Femur (tissue), 1 donor: ENCODE measurements at regions not wholly inside any gene's neighbourhood (a gene's known extent, or its start where the extent isn't known, plus 50 kb on each side); places are given as distances from the start of the nearest gene placed in this dataset.
A peak's percentile ranks its signal among the peaks of the same experiment; 100 is the strongest.

Experiments
- DNase-seq: peaks from one replicate; pipeline ENCODE4 v3.0.0-alpha.2; 2017

DNA sequence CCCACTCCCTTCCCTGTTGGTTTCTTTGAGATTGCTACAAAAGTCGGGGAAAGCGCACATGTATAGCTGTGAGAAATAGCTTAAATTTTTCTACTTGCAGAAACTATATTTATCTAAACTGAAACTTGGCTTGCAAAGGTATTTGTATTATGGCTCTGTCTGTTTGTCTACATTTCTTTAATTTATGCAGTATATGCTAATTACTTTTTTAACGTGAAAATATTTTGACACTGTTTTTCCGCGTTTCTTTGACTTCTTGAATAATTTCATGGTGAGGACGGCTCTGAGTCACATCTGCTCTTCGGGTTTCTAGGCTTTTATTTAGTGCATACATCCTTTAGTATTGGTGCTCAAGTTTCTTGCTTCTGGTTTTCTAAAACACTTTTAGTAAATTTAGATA lies 182.1 kb upstream of the ZRANB2 start:
- no peak for DNase-seq

DNA sequence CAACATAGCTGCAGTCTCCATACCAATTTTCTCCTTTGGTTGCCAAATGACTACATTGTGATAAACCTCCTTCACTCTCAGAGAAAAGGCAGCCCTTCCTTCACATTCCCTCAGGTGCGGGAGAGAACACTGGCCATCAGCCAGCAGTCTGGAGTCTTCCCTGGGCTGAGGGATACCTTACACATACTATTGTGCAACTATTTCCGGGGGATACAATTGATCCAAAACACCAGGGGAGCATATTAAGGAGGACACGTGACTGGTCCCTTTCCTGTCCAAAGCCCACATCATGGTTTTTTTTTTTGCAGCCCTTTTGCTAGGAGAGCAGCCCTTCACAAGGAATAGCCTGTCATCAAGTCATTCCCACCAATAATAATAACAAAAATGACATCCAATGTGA lies 172.1 kb upstream of the ZRANB2 start:
- DNase-seq, result peak; percentile 20

DNA sequence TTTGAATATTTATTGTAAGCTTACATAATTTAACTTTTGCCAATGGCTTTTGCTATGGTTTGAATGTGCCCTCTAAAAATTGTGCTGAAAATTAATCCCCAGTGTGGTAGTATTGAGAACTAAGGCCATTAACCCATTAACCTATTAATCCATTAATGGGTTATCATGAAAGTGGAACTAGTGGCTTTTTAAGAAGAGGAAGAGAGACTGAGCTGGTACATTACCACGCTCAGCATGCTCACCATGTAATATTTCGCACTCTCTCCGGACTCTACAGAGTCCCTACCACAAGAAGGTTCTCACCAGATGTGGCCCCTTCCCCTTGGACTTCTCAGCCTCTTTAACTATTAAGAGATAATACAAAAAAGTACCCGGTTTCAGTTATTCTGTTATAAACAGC lies 164.4 kb upstream of the ZRANB2 start:
- no peak for DNase-seq

DNA sequence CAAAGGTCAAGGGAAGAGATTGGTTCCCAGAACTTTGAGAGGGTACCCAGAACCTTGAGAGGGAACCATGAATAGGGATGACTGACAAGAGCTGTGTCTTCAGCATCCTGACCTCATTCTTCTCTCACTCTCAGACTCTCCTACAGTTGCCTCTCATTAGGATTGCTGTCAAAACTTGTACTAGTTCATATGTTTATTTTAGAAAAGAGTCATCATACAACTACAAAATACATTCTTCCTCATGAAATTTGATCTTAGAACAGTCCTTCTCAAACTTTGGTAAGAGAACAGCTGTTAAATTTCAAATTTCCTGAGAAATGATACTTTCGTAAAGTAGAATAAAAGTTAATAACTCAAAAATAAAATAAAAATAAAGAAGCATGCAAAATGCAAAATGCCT lies 161.4 kb upstream of the ZRANB2 start:
- no peak for DNase-seq

DNA sequence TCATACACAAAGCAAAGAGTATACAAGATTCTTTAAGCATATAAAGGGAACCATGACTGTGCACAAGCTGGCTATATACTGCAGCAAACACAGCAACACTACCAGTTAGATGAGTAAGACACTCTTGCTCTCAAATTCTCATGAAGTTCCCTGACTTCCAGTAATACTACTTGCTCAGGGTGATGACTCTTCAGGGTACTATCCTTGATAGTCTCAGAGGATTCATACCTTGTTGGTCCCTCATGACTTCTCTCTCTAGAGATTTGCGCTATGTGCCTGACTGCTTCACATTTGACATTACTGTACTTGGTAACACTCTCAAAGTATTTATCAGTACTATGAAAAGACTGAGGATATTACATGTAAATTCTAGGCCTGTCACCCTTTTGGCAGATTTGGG lies 159.8 kb upstream of the ZRANB2 start:
- DNase-seq, result no peak

DNA sequence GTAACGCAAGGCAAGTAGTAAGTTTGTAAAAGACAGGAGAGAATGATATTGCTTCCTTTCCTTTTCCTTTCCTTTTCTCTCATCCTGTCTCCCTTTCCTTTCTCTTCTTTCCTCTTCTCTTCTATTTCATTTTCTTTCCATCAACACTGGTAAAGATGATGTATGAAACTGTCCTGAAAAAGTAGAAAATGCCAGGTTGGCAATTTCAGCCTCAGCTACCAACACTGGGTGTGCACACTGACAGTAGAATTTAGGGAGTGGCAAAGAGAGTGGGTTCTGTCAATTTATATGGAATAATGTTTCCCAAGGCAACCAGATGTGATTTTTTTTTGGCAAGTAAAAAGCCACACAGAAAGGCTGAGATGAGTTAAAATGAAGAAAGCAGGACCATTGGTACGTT lies 155.7 kb upstream of the ZRANB2 start:
- no peak for DNase-seq

DNA sequence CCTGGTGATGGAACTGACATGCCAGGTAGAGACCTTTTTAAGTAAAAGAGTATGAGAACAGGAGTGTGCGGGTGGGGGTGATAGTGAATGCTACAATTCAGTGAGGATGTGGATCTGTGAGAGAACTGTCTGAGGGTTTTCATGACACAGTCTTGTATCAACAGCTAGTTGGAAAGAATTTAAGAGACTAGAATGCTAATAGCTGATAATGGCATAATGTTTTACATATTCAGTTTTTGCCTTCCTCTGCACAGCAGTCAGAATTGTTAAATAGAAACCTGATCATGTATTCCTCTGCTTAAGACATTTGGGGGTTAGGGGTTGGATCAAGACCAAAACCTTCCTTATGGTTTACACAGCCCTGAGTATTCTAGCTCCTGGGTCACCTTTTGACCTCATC lies 152.8 kb upstream of the ZRANB2 start:
- DNase-seq, result no peak

DNA sequence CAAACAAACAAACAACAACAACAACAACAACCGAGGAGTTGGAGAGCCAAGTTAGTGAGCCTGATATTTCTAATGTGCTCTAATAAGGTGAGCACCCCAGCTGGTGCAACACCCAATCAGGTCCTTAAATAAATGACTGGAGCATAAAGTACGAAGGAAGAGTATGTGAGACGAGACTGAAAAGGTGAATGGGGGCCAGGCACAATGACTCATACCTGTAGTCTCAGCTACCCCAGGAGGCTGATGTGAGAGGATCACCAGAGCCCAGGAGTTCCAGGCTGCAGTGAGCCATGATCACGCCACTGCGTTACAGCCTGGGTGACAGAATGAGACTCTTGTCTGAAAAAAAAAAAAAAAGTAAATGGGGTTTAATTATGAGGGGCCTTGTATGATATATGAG lies 152.0 kb upstream of the ZRANB2 start:
- no peak for DNase-seq

DNA sequence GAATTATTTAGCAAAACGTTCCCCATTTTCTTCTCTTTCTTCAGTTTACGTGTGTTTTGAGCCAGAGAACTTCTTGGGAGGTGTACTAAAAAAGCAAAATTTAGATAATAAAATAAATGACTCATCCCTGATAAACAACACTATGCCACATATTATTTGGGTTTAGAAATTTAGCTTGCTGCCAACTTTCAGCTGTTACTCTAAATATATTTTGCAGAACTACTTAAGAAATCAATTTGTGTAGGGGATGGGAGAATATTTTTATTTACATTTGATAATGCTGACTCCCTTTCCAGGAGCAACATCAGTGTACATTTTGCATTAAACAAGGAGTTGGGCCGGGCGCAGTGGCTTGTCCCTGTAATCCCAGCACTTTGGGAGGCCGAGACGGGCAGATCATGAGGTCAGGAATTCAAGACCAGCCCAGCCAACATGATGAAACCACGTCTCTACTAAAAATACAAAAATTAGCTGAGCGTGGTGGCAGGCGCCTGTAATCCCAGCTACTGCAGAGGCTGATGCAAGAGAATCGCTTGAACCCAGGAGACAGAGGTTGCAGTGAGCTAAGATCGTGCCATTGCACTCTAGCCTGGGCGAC lies 151.4 kb upstream of the ZRANB2 start:
- no peak for DNase-seq

DNA sequence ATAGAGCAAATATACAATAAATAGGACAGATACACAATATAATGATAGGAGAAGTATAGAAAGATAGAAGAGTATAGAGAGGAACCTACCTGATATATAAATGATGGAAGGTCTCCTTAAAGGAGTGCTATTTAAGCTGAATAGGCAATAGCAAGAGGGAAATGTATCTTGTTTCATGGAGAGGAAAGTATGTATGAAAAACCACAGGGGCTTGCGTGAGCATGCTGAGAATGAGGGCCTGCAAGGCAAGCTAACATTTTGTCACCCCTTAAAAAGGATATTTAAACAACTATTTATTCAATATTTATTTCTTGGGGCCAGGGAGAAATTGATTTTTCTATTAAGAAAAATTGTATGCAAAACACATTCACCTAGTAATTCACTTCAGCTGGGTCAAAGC lies 150.9 kb upstream of the ZRANB2 start:
- DNase-seq, result no peak

DNA sequence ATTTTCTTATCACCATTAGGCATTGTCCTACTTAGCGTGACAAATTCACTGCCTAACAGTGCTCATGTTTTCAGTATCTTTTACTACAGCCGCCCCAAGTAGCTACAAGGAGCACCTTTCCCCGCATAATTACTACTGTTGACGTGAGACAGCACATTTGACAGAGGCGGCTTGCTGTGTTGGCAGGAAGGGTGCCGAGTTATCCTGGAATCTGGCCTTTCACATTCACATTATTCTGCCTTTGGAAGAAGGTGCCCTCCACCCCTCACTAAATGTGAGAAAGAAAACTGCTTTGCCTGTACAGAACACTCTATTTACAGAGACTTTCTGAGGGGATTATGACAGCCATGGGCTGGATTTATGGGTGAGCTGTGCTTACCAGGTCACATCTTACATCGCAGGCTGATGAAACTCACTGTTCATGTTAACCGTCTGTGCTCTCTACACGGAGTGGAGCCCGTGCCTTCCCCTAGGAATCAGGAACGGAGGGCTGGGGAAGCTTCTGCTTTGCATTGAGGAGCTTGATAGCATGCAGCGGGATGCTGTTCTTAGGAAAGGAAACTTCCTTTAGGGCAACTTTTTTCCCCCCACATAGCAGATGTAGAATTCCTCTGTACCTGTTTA lies 148.0 kb upstream of the ZRANB2 start:
- no peak for DNase-seq

DNA sequence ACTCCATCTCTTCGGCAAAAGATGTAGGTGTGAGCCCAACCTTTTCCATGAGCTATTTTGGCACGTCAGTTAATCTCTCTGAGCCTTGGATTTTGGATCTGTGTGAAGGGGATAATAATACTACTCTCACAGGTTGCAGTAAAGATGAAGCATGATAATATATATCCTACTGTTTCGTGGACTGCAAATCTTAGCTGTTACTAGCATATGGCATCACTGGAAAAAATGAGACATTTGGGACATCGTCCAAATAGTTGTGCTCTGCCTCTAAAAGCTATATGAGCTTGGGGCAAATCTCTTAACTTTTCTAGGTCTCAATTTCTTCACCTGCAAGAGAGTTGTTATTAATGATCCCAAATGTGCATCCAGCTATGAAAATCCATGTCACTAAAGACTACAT lies 147.4 kb upstream of the ZRANB2 start:
- DNase-seq, result no peak

DNA sequence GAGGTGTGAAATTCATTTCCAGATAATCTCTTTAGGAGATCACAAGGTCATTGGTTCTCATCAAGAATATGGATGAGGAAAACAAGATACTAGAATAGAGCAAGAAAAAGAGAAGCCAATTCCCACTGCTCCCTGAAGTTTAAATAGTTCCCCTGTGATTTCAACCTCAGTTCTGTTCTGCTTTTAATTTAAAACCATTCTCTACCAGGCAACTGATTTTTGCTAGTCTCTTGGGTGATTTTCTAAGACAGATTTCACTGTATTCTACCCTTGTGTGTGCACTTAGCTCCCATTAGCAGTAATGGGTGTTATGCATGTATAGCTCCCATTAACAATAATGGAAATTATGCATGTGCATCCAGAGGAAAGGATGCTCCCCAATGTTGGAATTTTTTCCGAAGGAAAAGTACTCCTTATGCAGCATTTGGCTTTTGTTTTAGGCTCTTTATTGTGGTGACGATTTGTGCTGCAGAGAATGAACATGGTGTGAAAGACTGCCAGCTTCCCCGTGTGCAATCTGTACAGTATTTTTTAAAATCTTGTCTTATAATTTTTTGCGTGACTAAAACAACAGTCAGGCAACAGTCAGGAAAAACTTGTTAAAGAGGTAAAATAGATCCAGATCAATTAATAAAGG lies 144.0 kb upstream of the ZRANB2 start:
- no peak for DNase-seq

DNA sequence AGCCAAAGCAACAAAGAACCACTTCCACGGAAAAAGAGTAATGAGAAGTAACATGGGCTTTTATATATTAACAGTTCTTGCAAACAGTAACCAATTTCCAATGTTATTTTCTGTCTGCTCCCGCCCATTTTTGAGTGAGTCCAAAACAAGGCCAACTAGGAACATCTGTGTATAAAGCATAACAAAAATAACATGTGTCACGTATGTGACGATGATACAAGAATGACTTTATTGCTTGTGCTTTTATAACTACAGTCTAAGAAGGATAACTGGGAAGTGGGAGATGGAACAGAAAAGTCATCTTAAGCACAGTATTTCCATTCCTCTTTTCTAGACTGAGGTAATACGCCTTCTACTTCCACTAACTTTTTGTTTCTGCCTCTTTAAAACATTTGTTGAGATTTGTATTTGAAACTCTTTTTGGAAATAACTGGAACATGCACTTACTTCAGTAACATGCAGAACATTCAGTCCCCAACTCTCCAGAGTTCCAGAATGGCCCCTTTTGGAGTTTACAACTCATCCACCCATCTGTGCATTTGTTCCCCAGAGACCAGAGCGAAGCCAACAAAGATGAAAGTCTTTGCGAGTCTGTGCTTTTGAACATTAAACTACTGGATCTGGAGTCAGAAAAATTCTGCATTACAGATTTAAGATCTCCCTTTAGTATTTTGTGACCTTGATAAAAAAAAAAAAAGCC lies 143.0 kb upstream of the ZRANB2 start:
- no peak for DNase-seq

DNA sequence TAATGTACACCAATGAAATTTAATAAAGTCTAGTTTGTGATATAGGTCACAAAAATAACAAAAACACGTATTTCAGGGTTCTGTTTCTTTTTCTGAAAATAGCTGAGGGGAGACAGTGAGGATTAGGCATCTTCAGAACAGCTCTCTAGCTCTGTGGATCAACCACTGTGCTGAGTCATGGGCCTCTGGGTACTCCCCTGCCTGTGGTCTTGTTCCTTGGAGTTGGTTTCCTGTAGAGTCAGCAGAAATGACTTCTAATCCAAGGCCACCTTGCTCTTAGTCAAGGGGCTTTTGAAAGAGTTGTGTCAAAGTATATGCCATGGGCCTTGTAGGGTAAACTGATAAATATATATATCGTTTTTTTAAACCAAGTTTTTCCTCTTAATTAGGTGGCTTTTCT lies 141.8 kb upstream of the ZRANB2 start:
- DNase-seq, result no peak

DNA sequence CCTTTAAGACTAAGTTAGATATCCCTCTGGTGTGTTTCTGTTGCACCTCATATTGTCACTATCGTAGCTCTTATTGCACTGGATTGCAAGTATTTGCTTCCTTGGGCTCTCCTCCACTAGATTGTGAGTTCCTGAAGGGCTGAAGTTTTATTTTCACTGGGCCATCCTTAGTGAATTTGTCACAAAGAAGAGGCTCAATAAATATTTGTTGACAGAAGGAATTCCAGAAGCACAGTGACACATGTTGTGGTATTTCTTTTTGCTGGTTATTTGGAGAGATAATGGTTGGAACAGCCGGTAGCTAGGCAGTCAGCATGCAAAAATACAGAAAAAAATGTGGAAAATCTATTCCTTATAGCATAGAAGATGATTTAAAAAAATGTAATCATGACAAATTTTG lies 129.9 kb upstream of the ZRANB2 start:
- DNase-seq, result no peak

DNA sequence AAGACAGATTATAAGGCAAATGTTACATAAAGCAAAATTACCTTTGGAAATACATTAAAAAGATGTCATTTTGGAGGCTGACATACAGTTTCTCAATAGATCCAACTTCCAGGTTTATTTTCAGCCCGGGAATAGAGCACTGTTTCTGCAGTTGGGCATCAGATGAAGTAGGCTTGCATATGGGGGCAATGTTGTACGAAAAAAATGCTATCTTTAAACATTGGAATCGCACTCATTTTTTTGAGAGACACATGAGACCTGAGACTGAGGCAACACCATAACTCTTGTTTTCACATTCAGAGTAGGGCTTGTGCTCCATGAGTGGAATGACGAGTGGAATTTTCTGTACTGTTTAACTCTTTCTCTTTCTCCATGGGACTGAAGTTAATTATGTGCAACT lies 122.4 kb upstream of the ZRANB2 start:
- no peak for DNase-seq

DNA sequence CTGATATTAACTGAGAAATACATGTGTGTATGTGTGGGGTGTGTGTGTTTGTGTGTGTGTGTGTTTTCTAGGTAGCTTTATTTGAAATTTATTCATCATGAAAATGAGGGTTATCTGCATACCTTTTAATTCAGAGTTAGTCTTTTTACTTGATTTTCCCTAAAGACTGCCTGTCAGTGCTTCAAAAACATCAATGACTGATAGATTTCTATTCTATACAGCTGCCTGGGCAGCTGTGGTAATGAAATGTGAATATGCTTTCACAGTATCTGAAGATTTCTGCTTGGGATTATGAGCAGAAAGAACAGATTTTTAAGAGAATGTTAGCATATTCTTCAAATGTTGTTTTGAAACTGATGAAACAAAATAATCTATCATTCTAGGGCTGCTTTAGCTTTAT lies 119.7 kb upstream of the ZRANB2 start:
- no peak for DNase-seq

DNA sequence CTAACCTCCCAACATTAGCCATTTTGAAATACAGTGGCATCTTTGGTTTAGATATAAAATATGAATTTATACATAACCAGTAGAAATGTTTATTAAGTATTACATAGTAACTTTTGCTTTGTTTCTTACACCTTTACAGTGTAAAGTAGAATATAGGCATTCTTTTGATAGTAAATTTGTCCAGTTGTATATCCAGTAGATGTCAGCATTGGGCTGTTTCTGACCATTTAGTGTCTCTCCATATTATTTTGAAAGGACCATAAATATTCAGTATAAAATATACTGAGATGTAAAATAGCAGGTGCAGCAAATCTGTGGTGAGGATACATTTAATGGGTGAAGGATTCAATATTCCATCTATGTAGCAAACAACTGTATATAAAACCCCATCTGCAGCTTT lies 115.8 kb upstream of the ZRANB2 start:
- DNase-seq, result no peak

DNA sequence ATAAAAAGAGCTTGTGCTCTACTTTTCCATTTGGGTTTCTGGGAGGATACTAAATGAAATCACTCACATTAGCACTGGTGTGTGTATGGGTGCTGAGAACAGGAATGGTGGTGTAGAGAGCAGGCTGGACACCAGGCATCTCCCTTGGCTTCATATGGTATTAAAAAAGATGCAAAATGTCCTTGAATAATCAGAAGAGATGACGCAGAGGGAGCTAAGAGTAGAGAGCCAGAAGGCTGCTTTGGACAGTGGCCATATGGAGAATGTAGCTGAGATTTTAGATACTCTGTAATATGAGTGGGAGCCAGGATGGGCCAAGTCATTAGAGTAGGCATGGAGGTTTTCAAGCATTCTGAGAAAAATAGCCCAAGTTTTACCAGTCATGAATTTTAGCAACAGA lies 112.3 kb upstream of the ZRANB2 start:
- no peak for DNase-seq

DNA sequence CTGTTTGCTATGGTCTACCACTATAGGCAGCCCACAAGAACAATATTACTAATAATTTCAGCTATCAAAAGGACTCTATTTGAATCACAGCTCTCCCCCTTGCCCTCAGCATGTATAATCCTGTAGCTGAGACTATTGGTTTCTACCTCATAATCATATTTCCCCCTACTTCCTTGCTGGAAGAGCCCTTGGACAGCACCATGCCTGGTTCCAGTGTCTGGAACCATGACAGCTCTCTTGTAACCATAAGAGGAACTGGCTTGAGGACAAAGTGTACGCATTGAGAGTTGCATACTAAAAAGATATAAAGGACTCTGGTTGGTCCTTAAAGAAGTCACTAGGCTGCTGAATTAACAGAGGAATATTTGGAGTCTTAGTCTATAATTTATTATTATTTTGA lies 110.7 kb upstream of the ZRANB2 start:
- no peak for DNase-seq

DNA sequence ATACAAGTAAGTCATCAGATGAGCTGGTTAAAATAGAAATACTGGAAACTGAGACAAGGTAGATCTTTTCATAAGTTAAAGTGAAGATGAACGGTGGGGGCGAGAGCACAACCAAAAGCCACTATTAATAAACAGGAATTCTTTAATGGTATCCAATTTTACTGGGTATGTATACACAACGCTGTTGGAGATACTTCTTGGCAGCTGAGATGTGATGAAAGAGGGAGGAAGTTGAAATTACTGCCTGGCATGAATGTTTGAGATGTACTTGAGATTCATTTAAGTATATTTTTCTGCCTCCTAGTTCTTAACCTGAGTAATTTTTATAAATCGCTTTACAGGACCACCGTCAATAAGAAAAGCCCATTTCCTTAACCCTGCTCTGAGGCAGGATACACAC lies 110.0 kb upstream of the ZRANB2 start:
- no peak for DNase-seq

DNA sequence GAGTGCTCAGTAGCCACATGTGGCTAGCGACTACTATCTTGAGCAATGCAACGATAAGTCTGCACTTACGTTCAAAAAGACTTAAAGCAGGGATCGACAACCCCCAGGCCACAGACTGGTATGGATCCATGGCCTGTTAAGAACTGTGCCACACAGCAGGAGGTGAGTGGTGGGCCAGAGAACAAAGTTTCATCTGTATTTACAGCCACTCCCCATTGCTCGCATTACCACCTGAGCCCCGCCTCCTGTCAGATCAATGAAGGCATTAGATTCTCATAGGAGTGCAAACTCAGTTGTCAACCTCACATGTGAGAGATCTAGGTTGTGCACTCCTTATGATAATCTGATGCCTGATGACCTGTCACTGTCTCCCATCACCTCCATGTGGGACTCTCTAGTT lies 103.6 kb upstream of the ZRANB2 start:
- DNase-seq, result no peak

DNA sequence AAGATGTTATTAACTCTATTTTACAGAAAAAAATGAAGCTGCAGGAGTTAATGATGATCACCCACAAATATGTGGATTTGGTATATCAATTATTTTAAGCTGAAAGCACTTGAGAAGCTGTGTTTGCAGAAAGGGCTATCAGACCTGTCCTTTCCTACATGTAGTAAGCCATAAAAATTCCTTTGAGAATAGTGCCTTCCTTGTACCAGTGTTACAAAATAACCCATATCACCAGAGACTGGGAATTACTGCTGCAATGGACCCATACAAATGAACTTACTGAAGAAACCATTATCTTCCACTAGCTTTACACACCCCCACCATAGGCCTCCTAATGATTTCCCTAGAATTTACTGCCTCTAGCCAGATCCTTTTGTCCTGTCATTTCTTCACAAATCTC lies 99.2 kb upstream of the ZRANB2 start:
- no peak for DNase-seq
